Liver (tissue), 8 donors: ENCODE measurements at regions not wholly inside any gene's neighbourhood (a gene's known extent, or its start where the extent isn't known, plus 50 kb on each side); places are given as distances from the start of the nearest gene placed in this dataset.

Experiments
- DNase-seq: peaks from one replicate; pipeline ENCODE4 v3.0.0-alpha.2; 2017; ENCODE audit warnings: low spot score
- H3K27ac ChIP-seq, 2 donors: one replicate each; pipeline ENCODE4 v1.7.0; 2013; ENCODE audit warnings: inconsistent platforms in 2 of 2, low read length in 2 of 2, control low read depth in 1 of 2, low read depth in 1 of 2, mild to moderate bottlenecking in 1 of 2
- H3K27me3 ChIP-seq, 4 donors: one replicate each; pipeline versions ENCODE4 v1.6.1 to v1.7.0; 2013; ENCODE audit warnings: low read length in 3 of 4, inconsistent platforms in 1 of 4, mild to moderate bottlenecking in 1 of 4, moderate library complexity in 1 of 4; ENCODE audit not compliant: control insufficient read depth in 4 of 4, insufficient read depth in 4 of 4
- H3K36me3 ChIP-seq, 4 donors: one replicate each; pipeline versions ENCODE4 v1.6.1 to v1.7.0; 2013; ENCODE audit warnings: low read length in 3 of 4, mild to moderate bottlenecking in 3 of 4, low read depth in 1 of 4, moderate library complexity in 1 of 4; ENCODE audit not compliant: control insufficient read depth in 4 of 4, insufficient read depth in 3 of 4
- H3K4me1 ChIP-seq, 4 donors: one replicate each; pipeline versions ENCODE4 v1.6.1 to v1.7.0; 2013; ENCODE audit warnings: low read length in 3 of 4, mild to moderate bottlenecking in 3 of 4, moderate library complexity in 1 of 4; ENCODE audit not compliant: control insufficient read depth in 4 of 4, insufficient read depth in 4 of 4
- H3K4me3 ChIP-seq, 3 donors: one replicate each; pipeline versions ENCODE4 v1.6.1 to v1.7.0; 2013; ENCODE audit warnings: low read length in 3 of 3, control low read depth in 1 of 3, low read depth in 1 of 3, mild to moderate bottlenecking in 1 of 3
- H3K9ac ChIP-seq, 2 donors: one replicate each; pipeline ENCODE4 v1.7.0; 2013; ENCODE audit warnings: low read length in 2 of 2, mild to moderate bottlenecking in 2 of 2, moderate library complexity in 2 of 2, control low read depth in 1 of 2, low read depth in 1 of 2
- H3K9me3 ChIP-seq, 4 donors: one replicate each; pipeline versions ENCODE4 v1.6.1 to v1.7.0; 2013; ENCODE audit warnings: low read length in 3 of 4; ENCODE audit not compliant: control insufficient read depth in 4 of 4
- EGR1 ChIP-seq, 2 donors: IDR thresholded peaks; 2 replicates each; pipeline ENCODE4 v1.6.1; 2016 to 2018; ENCODE audit warnings: antibody characterized with exemption in 2 of 2, low read depth in 2 of 2
- FOXA1 ChIP-seq: IDR thresholded peaks from 2 replicates; pipeline ENCODE4 v1.6.1; 2016; ENCODE audit warnings: antibody characterized with exemption
- FOXA2 ChIP-seq: IDR thresholded peaks from 2 replicates; pipeline ENCODE4 v1.6.1; 2016; ENCODE audit warnings: antibody characterized with exemption
- GABPA ChIP-seq, 2 donors: IDR thresholded peaks in 1 of 2; conservative IDR thresholded peaks in 1 of 2; 2 replicates each; pipeline ENCODE4 v1.6.1; 2016; ENCODE audit warnings: antibody characterized with exemption in 2 of 2, mild to moderate bottlenecking in 1 of 2, moderate library complexity in 1 of 2
- HNF4A ChIP-seq, 2 donors: conservative IDR thresholded peaks; 2 replicates each; pipeline ENCODE4 v1.6.1; 2016; ENCODE audit warnings: antibody characterized with exemption in 2 of 2, mild to moderate bottlenecking in 2 of 2
- HNF4G ChIP-seq: IDR thresholded peaks from 2 replicates; pipeline ENCODE4 v1.6.1; 2016; ENCODE audit warnings: antibody characterized with exemption
- JUND ChIP-seq, 2 donors: IDR thresholded peaks; 2 replicates each; pipeline ENCODE4 v1.6.1; 2016; ENCODE audit warnings: antibody characterized with exemption in 2 of 2
- MAX ChIP-seq: IDR thresholded peaks from 2 replicates; pipeline ENCODE4 v1.6.1; 2016; ENCODE audit warnings: antibody characterized with exemption
- NR2F2 ChIP-seq: IDR thresholded peaks from 2 replicates; pipeline ENCODE4 v1.6.1; 2016; ENCODE audit warnings: antibody characterized with exemption
- RAD21 ChIP-seq, 2 donors: IDR thresholded peaks; 2 replicates each; pipeline ENCODE4 v1.6.1; 2016; ENCODE audit warnings: antibody characterized with exemption in 2 of 2, mild to moderate bottlenecking in 2 of 2
- REST ChIP-seq: IDR thresholded peaks from 2 replicates; pipeline ENCODE4 v1.6.1; 2016; ENCODE audit warnings: antibody characterized with exemption, mild to moderate bottlenecking
- RXRA ChIP-seq, 2 donors: IDR thresholded peaks; 2 replicates each; pipeline ENCODE4 v1.6.1; 2017 to 2018; ENCODE audit warnings: antibody characterized with exemption in 2 of 2, mild to moderate bottlenecking in 1 of 2
- SP1 ChIP-seq: IDR thresholded peaks from 2 replicates; pipeline ENCODE4 v1.6.1; 2018; ENCODE audit warnings: antibody characterized with exemption, mild to moderate bottlenecking
- TAF1 ChIP-seq: conservative IDR thresholded peaks from 2 replicates; pipeline ENCODE4 v1.6.1; 2016; ENCODE audit warnings: antibody characterized with exemption, mild to moderate bottlenecking
- YY1 ChIP-seq: IDR thresholded peaks from 2 replicates; pipeline ENCODE4 v1.6.1; 2016; ENCODE audit warnings: antibody characterized with exemption, mild to moderate bottlenecking
- ZBTB33 ChIP-seq: IDR thresholded peaks from 2 replicates; pipeline ENCODE4 v1.6.1; 2016; ENCODE audit warnings: antibody characterized with exemption
- WGBS: extraction: QIAGEN DNeasy Blood & Tissue Kit; methylation state at CpG from one replicate; pipeline ENCODE4 v1.1.7; 2013; 5-methylcytosine and 5-hydroxymethylcytosine counted together
- TF ChIP-seq, protein P1 (sequence below): IDR thresholded peaks from 2 replicates; pipeline ENCODE4 v1.6.1; 2016; ENCODE audit warnings: antibody characterized with exemption
- TF ChIP-seq, protein P2 (sequence below): fragments of 150-350 bp; IDR thresholded peaks from 2 replicates; pipeline ENCODE4 v1.5.1; 2017; ENCODE audit warnings: improper control_type of control experiment, low read depth, low read length; ENCODE audit not compliant: missing input control
- donor health status: healthy.
- donor health status: healthy.
- donor health status: healthy.
- donor health status: healthy.
- donor health status: healthy.

DNA sequence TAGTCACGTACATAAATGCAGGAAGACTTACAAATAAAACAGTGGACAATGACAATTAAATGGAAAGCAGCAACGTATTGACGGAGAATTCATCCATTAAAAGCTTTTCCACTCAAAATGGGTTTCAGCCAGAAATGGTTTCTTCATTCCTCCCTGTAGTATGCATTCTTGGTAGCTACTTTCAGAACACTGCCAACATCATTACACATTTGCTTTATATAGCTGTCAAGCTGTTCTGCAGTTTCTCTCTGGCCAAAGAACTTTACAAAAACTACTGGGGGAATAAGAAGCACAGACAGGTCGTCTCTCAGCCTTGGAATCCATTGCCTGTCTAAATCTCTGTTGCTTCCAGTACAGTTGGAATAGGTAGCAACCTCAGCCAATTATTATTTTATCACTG, 84.1 kb upstream of the NCKAP5 start:
- H3K9me3 ChIP-seq: no peaks in the 10 kb centered on the region
- no peak overlapping the region for H3K27ac ChIP-seq
- no peak overlapping the region for H3K4me3 ChIP-seq
- TF ChIP-seq SP1 (no peak), RXRA (IDR thresholded peaks at IDR 0.05) (no peak), HNF4A (conservative IDR thresholded peaks at IDR 0.05) (no peak), YY1 (peak; percentile 14)
- H3K27me3 ChIP-seq: no peaks in the 10 kb centered on the region
- H3K36me3 ChIP-seq: no peaks in the 10 kb centered on the region
- no peaks in the 10 kb centered on the region for H3K4me1 ChIP-seq
- WGBS: 74% methylated on average over 4 of the region's 4 CpGs
- DNase-seq: no peak
- H3K9ac ChIP-seq: no peak overlapping the region

- H3K27me3 ChIP-seq: no peaks in the 10 kb centered on the region
- H3K9me3 ChIP-seq: no peaks in the 10 kb centered on the region
- no peaks in the 10 kb centered on the region for H3K36me3 ChIP-seq
- H3K9ac ChIP-seq: no peak overlapping the region
- H3K4me3 ChIP-seq: no peak overlapping the region
- TF ChIP-seq JUND (IDR thresholded peaks at IDR 0.05) (no peak), TAF1 (no peak), SP1 (no peak)
- no peak overlapping the region for H3K27ac ChIP-seq
- H3K4me1 ChIP-seq: no peaks in the 10 kb centered on the region
- DNase-seq: no peak
Measured at GRCh38 chr2:133653056-133653455, 84.8 kb upstream of the NCKAP5 start.

- DNase-seq: no peak
- H3K4me1 ChIP-seq: no peaks in the 10 kb centered on the region
- no peak overlapping the region for H3K4me3 ChIP-seq
- no peak overlapping the region for H3K9ac ChIP-seq
- H3K36me3 ChIP-seq: no peaks in the 10 kb centered on the region
- H3K27ac ChIP-seq: no peak overlapping the region
- TF ChIP-seq MAX: no peak
- TF ChIP-seq HNF4A (conservative IDR thresholded peaks at IDR 0.05): no peak
- no peak for TF ChIP-seq JUND (IDR thresholded peaks at IDR 0.05)
- no peak for TF ChIP-seq ZBTB33
- TF ChIP-seq REST: no peak
- TF ChIP-seq RAD21 (IDR thresholded peaks at IDR 0.05): no peak
- no peak for TF ChIP-seq YY1
- TF ChIP-seq TAF1: no peak
- TF ChIP-seq, protein P1, sequence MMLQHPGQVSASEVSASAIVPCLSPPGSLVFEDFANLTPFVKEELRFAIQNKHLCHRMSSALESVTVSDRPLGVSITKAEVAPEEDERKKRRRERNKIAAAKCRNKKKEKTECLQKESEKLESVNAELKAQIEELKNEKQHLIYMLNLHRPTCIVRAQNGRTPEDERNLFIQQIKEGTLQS: no peak
- no peak for TF ChIP-seq HNF4G
- no peak for TF ChIP-seq FOXA1
- no peak for TF ChIP-seq GABPA (IDR thresholded peaks at IDR 0.05 in 1 of 2, conservative IDR thresholded peaks at IDR 0.05 in 1 of 2)
- TF ChIP-seq NR2F2: no peak
- no peak for TF ChIP-seq RXRA (IDR thresholded peaks at IDR 0.05)
- TF ChIP-seq EGR1 (IDR thresholded peaks at IDR 0.05; ENCODE audit: low read depth in 2 of 2): no peak
- no peak for TF ChIP-seq FOXA2
- no peak for TF ChIP-seq SP1
- TF ChIP-seq, protein P2, sequence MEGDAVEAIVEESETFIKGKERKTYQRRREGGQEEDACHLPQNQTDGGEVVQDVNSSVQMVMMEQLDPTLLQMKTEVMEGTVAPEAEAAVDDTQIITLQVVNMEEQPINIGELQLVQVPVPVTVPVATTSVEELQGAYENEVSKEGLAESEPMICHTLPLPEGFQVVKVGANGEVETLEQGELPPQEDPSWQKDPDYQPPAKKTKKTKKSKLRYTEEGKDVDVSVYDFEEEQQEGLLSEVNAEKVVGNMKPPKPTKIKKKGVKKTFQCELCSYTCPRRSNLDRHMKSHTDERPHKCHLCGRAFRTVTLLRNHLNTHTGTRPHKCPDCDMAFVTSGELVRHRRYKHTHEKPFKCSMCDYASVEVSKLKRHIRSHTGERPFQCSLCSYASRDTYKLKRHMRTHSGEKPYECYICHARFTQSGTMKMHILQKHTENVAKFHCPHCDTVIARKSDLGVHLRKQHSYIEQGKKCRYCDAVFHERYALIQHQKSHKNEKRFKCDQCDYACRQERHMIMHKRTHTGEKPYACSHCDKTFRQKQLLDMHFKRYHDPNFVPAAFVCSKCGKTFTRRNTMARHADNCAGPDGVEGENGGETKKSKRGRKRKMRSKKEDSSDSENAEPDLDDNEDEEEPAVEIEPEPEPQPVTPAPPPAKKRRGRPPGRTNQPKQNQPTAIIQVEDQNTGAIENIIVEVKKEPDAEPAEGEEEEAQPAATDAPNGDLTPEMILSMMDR: no peak
- H3K9me3 ChIP-seq: no peaks in the 10 kb centered on the region
- H3K27me3 ChIP-seq: no peaks in the 10 kb centered on the region
Measured at GRCh38 chr2:133654949-133655348, 86.7 kb upstream of the NCKAP5 start.
